ENCODE measurements at regions not wholly inside any gene's neighbourhood (a gene's known extent, or its start where the extent isn't known, plus 50 kb on each side); places are given as distances from the start of the nearest gene placed in this dataset.

DNA sequence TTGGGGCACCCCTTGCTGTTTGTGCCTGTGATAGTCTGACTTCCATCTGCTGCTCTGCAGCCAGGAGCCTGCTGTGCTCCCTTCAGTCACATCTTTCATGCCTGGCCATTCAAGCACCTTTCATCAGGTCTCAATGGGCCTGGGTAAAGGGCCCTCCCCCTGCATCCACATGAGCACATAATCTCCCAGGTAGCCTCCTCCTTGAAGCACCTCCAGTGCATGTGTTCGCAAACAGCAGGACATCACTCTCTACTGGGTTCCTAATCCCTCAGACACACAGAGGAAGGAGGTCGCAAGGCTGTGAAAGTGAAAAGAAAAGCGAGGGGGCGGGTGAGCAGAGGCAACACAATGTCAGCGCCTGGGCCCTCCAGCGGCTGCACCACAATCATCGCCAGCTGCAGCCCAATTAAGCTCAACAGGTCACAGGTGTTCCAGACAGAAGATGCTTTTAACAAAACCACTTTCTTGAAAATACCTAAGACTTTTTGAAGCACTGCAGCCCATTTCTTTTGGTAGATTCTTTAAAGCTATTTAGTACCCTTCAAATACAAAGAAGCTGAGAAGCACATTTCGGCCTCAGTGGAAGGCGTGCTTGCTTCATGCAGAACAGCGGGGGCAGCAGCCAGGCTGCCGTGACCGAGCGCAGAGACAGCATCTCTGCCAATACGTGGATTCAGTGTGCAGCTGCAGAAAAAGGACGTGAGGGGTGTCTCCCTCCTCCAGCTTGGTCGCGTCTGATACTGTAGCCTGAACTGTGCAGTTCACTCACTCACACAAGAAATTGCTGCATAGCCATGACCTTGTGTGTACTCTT lies 92.2 kb upstream of the SPRY1 start:
- Histone ChIP-seq H3K4me1 (no peaks in the 10 kb centered on the region), H3K27ac (no peak overlapping the region), H3K9me3 (no peaks in the 10 kb centered on the region), H3K4me3 (no peak overlapping the region), H3K27me3 (no peaks in the 10 kb centered on the region), H3K36me3 (no peaks in the 10 kb centered on the region)
- ATAC-seq: no peak
- TF ChIP-seq, protein P1, sequence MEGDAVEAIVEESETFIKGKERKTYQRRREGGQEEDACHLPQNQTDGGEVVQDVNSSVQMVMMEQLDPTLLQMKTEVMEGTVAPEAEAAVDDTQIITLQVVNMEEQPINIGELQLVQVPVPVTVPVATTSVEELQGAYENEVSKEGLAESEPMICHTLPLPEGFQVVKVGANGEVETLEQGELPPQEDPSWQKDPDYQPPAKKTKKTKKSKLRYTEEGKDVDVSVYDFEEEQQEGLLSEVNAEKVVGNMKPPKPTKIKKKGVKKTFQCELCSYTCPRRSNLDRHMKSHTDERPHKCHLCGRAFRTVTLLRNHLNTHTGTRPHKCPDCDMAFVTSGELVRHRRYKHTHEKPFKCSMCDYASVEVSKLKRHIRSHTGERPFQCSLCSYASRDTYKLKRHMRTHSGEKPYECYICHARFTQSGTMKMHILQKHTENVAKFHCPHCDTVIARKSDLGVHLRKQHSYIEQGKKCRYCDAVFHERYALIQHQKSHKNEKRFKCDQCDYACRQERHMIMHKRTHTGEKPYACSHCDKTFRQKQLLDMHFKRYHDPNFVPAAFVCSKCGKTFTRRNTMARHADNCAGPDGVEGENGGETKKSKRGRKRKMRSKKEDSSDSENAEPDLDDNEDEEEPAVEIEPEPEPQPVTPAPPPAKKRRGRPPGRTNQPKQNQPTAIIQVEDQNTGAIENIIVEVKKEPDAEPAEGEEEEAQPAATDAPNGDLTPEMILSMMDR (IDR thresholded peaks at IDR 0.05): no peak
- intact Hi-C loops (cut with DNase I): no loop called here
- no peak for DNase-seq

DNA sequence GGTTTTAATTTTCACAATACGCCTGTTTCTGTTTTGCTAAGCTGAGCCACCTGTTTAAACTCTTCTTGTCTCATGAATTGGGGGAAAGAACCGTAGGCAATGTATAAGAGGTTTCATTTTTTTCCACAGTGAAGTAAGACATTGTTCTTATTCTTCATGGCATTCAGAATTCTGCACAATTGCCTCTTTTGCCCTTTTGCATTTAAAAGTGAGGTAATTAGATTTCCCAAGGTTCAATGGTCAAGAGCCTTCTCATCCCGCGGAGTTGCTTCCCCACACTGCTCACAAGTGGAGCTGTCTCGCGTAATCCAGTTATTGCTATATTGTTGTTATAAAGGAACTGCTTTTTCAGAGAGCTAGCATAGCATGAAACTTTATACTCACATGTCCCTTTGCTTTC lies 90.9 kb upstream of the SPRY1 start:
- intact Hi-C loops (cut with DNase I): no loop called here
- Histone ChIP-seq H3K4me3 (no peak overlapping the region), H3K9me3 (no peaks in the 10 kb centered on the region), H3K27ac (no peak overlapping the region), H3K27me3 (no peaks in the 10 kb centered on the region), H3K4me1 (no peaks in the 10 kb centered on the region), H3K36me3 (no peaks in the 10 kb centered on the region)
- no peak for ATAC-seq
- DNase-seq: no peak
- TF ChIP-seq, protein P1 (IDR thresholded peaks at IDR 0.05): no peak

DNA sequence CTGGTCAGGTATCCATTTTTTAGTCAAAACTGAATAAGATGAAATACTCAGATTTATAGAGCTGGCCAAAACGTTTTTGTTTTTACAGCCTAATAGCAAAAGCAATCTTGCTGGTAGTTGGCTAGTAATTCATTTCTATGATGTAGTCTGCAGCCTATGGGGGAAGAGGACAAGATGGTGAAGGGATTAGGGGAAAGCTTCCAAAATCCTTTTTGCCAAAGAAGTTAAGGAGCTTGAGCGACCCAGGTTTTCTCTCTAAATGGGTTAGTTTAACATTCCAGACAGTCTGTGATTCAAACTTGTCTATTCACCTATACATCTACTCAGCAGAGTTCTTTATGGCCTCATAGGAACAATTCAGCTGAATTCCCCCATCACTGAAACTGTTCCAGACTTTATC lies 89.8 kb upstream of the SPRY1 start:
- Histone ChIP-seq H3K4me3 (no peak overlapping the region), H3K27me3 (no peaks in the 10 kb centered on the region), H3K27ac (no peak overlapping the region), H3K4me1 (no peaks in the 10 kb centered on the region), H3K9me3 (no peaks in the 10 kb centered on the region), H3K36me3 (no peaks in the 10 kb centered on the region)
- no peak for DNase-seq
- TF ChIP-seq, protein P1 (IDR thresholded peaks at IDR 0.05): no peak
- ATAC-seq: no peak
- intact Hi-C loops (cut with DNase I): no loop called here

DNA sequence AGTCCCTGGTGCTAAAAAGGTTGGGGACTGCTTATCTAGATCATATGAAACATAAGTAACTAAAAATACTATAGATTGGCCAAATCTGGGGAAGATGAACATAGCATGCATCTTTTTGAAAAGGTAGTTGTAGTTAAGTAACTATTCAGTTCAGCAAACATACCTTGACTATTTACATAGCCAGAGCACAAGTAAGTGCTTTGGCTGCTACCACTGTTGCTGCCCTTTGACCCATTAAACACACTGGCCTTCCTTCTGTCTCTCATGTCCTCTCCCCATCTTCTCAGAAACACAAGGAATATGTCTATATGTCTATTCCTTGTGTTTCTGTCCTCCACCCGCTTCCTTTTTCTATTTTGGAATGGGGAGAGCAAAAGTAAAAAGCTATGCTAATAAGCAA lies 87.9 kb upstream of the SPRY1 start:
- Histone ChIP-seq H3K4me3 (no peak overlapping the region), H3K27ac (no peak overlapping the region), H3K27me3 (no peaks in the 10 kb centered on the region), H3K4me1 (no peaks in the 10 kb centered on the region), H3K36me3 (no peaks in the 10 kb centered on the region), H3K9me3 (no peaks in the 10 kb centered on the region)
- intact Hi-C loops (cut with DNase I): no loop called here
- ATAC-seq: no peak
- TF ChIP-seq, protein P1 (IDR thresholded peaks at IDR 0.05): no peak
- no peak for DNase-seq

DNA sequence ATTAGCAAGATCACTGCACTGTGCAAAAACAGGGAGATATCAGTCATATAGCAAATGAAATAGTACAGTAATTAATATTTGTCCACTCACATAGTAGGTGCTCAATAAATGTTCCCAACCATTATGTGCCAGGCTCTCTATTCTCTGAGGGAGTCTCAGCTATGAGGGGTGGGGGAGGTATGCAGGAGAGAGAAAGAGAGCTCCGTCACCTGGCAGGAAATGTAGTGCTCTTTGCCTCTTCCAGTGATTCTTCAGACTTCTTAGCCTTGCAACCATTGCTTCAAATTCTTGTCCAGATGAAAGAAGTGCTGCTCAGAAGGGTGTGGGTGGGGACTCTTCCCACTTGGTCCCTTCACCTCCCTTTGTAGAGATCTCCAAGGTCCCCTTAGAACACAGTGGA lies 84.5 kb upstream of the SPRY1 start:
- no peak for DNase-seq
- intact Hi-C loops (cut with DNase I): no loop called here
- no peak for ATAC-seq

More for the DNA sequence above, 84.5 kb upstream of the SPRY1 start:
- H3K9me3 ChIP-seq: no peaks in the 10 kb centered on the region
- no peak overlapping the region for H3K27ac ChIP-seq
- no peaks in the 10 kb centered on the region for H3K27me3 ChIP-seq
- no peak overlapping the region for H3K4me3 ChIP-seq
- TF ChIP-seq, protein P1 (IDR thresholded peaks at IDR 0.05): no peak
- H3K36me3 ChIP-seq: no peaks in the 10 kb centered on the region
- no peaks in the 10 kb centered on the region for H3K4me1 ChIP-seq
